ENCODE measurements at regions not wholly inside any gene's neighbourhood (a gene's known extent, or its start where the extent isn't known, plus 50 kb on each side); places are given as distances from the start of the nearest gene placed in this dataset.
A peak's percentile ranks its signal among the peaks of the same experiment; 100 is the strongest.

DNA sequence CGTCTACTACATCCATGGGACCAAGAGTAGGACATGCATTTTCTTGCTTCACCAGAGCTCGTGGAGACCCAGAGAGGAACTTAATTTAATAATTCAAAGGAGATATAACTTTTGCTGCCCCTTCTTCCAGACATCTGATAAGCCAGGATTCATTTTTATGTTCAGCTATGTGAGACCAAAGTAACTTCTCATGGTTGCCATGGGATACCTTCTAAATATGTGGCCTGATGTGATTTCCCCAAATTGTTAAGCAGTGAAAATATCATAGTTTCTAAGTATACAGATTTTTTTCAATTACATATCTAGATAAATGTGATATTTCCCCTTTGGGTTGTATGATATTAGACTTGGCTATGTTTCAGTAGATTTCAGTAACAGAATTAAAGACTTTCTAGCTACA is 185.5 kb upstream of the FN1 start (continued):
- TF ChIP-seq MTF1 (CRISPR knock-in tag; IDR thresholded peaks at IDR 0.05): no peak

DNA sequence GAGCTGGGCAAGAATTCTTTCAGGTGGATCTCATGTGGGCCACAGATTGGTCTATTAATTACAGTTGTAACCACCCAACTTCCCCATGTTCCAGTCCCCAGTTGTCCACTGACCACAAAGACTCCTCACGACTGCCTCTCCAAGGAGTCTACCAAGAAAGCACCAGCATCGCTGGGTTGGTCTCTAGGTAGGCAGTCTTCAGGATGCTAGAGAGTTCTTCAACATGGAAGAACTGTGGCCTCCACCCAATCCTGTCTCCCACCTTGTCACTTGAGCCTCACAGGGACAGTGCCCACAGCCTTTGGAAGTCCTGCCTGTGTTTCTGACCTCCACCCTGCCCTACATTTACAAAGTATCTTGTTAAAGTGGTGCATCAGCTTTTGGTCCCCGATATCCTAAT is 184.7 kb upstream of the FN1 start:
- no peaks in the 10 kb centered on the region for H4K20me1 ChIP-seq (ENCODE audit: insufficient read depth, low read length)
- ChIA-PET POLR2A (interaction anchor here (2.7 to 3.2 kb wide), 2 partner anchors 61 to 72 kb away, joined by 13 to 29 read pairs; no protein-coding TSS in a partner anchor), CTCF (ENCODE audit: low intra/inter-chr PET ratio, low total read pairs) (no interaction called here)
- no peak overlapping the region for H2AFZ ChIP-seq (ENCODE audit: low read length)
- intact Hi-C loops (cut with micrococcal nuclease; ENCODE audit: unreplicated experiment): no loop called here
- no peaks in the 10 kb centered on the region for H3K79me2 ChIP-seq (ENCODE audit: insufficient read depth, low read length)
- ATAC-seq (no peak), FAIRE-seq (no peak), DNase-seq (ENCODE audit: low spot score) (no peak)
- H3K9ac ChIP-seq (ENCODE audit: insufficient read depth, low read depth, low read length): no peak overlapping the region
- TF ChIP-seq ONECUT2 (CRISPR knock-in tag; IDR thresholded peaks at IDR 0.05): no peak
- 0 out of 2 replicates have a peak, but pooled peaks have one; percentile 3 for TF ChIP-seq ZSCAN21 (CRISPR knock-in tag; IDR thresholded peaks at IDR 0.05; ENCODE audit: borderline replicate concordance)
- no peak for TF ChIP-seq SATB2 (CRISPR knock-in tag; IDR thresholded peaks at IDR 0.05)
- TF ChIP-seq PPARG (CRISPR knock-in tag; conservative IDR thresholded peaks at IDR 0.05): no peak
- TF ChIP-seq, protein P1, sequence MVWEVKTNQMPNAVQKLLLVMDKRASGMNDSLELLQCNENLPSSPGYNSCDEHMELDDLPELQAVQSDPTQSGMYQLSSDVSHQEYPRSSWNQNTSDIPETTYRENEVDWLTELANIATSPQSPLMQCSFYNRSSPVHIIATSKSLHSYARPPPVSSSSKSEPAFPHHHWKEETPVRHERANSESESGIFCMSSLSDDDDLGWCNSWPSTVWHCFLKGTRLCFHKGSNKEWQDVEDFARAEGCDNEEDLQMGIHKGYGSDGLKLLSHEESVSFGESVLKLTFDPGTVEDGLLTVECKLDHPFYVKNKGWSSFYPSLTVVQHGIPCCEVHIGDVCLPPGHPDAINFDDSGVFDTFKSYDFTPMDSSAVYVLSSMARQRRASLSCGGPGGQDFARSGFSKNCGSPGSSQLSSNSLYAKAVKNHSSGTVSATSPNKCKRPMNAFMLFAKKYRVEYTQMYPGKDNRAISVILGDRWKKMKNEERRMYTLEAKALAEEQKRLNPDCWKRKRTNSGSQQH (CRISPR knock-in tag; IDR thresholded peaks at IDR 0.05; ENCODE audit: low read depth): 0 out of 2 replicates have a peak, but pooled peaks have one; percentile 32
- TF ChIP-seq MED1 (CRISPR knock-in tag; IDR thresholded peaks at IDR 0.05): peak; percentile 11; the same call in 1 of the 2 replicates
- TF ChIP-seq REXO4 (CRISPR knock-in tag; IDR thresholded peaks at IDR 0.05; ENCODE audit: borderline replicate concordance): no peak
- TF ChIP-seq NR2F1 (CRISPR knock-in tag; IDR thresholded peaks at IDR 0.05): no peak
- TF ChIP-seq BORCS8-MEF2B (CRISPR knock-in tag; IDR thresholded peaks at IDR 0.05): peak; percentile 39; the same call in 1 of the 2 replicates
- peak; percentile 25; the same call in 1 of the 2 replicates for TF ChIP-seq FOXC1 (CRISPR knock-in tag; IDR thresholded peaks at IDR 0.05; ENCODE audit: borderline replicate concordance)
- TF ChIP-seq ZNF33B (CRISPR knock-in tag; IDR thresholded peaks at IDR 0.05): no peak
- no peak for TF ChIP-seq ARID2 (CRISPR knock-in tag; IDR thresholded peaks at IDR 0.05; ENCODE audit: borderline replicate concordance)
- in situ Hi-C loops (cut with HindIII; ENCODE audit: extremely low pct_ligation_motif_present, low pct_unique_long_range_greater_than_20kb): loop anchor here (10.0 kb wide), 1 partner anchor 294 kb away; no protein-coding TSS in a partner anchor
- peaks cover 95% of the 10 kb centered on the region for H3K4me1 ChIP-seq (ENCODE audit: insufficient read depth, low read length)
- H3K27ac ChIP-seq (ENCODE audit: extremely low read length, insufficient read depth, low read length): peak overlapping the region; percentile 90
- no peaks in the 10 kb centered on the region for H3K36me3 ChIP-seq (replicated peaks in 1 of 2; ENCODE audit: control insufficient read depth in 1 of 2, insufficient read depth in 2 of 2, low read length in 2 of 2)
- no TSS peak for BruUV-seq (replicated peaks)
- no peaks in the 10 kb centered on the region for H3K9me3 ChIP-seq (ENCODE audit: low read length)
- 96% methylated on average over 3 of the region's 3 CpGs for WGBS (ENCODE audit: low lambda C conversion rate)
- no peaks in the 10 kb centered on the region for H3K27me3 ChIP-seq (ENCODE audit: control insufficient read depth in 1 of 2, insufficient read depth in 2 of 2, low read length in 2 of 2)
- H3K4me2 ChIP-seq (ENCODE audit: low read depth, low read length): no peak overlapping the region
- no peak overlapping the region for H3K4me3 ChIP-seq (replicated peaks in 1 of 3; ENCODE audit: insufficient read depth in 1 of 3, low read depth in 2 of 3, low read length in 3 of 3)

Data from HepG2 (cell line).